Neural cell (in vitro differentiated cells): ENCODE measurements at regions not wholly inside any gene's neighbourhood (a gene's known extent, or its start where the extent isn't known, plus 50 kb on each side); places are given as distances from the start of the nearest gene placed in this dataset.

Experiments
- POLR2AphosphoS5 ChIP-seq: IDR thresholded peaks from 2 replicates; pipeline ENCODE4 v1.6.1; 2012
- RAD21 ChIP-seq: fragments of 450-650 bp; conservative IDR thresholded peaks from 2 replicates; pipeline ENCODE4 v1.6.1; 2014; ENCODE audit warnings: antibody characterized with exemption, mild to moderate bottlenecking, moderate library complexity
- TAF1 ChIP-seq: IDR thresholded peaks from 2 replicates; pipeline ENCODE4 v1.6.1; 2012; ENCODE audit warnings: low read depth
- TF ChIP-seq, protein P1 (sequence below): fragments of 450-650 bp; IDR thresholded peaks from 2 replicates; pipeline ENCODE4 v1.5.1; 2014; ENCODE audit warnings: antibody characterized with exemption, mild to moderate bottlenecking, moderate library complexity; ENCODE audit not compliant: poor library complexity, severe bottlenecking
- TF ChIP-seq, protein P2 (sequence below): IDR thresholded peaks from 2 replicates; pipeline ENCODE4 v1.6.1; 2012; ENCODE audit warnings: borderline replicate concordance

DNA sequence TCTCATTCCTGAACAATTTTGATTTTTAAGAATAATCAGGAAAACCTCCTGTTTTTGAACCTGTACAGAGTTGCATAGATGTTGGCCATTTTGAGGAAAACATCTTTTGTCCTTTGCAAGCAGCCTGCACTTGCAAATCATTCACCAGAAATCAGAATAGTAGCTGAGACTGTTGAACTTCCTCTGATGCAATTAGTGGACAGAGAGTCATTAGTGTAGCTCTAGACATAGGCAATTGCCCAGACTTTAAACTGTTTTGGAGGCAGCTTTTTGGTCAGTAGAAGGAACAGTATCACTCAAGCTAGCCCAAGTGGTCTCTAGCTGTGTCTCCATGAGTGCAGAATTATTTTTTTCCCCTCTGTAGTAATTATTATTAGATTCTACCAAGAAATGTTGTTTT, 326.1 kb downstream of the PIK3C3 start:
- TF ChIP-seq, protein P1, sequence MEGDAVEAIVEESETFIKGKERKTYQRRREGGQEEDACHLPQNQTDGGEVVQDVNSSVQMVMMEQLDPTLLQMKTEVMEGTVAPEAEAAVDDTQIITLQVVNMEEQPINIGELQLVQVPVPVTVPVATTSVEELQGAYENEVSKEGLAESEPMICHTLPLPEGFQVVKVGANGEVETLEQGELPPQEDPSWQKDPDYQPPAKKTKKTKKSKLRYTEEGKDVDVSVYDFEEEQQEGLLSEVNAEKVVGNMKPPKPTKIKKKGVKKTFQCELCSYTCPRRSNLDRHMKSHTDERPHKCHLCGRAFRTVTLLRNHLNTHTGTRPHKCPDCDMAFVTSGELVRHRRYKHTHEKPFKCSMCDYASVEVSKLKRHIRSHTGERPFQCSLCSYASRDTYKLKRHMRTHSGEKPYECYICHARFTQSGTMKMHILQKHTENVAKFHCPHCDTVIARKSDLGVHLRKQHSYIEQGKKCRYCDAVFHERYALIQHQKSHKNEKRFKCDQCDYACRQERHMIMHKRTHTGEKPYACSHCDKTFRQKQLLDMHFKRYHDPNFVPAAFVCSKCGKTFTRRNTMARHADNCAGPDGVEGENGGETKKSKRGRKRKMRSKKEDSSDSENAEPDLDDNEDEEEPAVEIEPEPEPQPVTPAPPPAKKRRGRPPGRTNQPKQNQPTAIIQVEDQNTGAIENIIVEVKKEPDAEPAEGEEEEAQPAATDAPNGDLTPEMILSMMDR: no peak
- TF ChIP-seq TAF1 (no peak), POLR2AphosphoS5 (no peak), RAD21 (no peak)
- TF ChIP-seq, protein P2, sequence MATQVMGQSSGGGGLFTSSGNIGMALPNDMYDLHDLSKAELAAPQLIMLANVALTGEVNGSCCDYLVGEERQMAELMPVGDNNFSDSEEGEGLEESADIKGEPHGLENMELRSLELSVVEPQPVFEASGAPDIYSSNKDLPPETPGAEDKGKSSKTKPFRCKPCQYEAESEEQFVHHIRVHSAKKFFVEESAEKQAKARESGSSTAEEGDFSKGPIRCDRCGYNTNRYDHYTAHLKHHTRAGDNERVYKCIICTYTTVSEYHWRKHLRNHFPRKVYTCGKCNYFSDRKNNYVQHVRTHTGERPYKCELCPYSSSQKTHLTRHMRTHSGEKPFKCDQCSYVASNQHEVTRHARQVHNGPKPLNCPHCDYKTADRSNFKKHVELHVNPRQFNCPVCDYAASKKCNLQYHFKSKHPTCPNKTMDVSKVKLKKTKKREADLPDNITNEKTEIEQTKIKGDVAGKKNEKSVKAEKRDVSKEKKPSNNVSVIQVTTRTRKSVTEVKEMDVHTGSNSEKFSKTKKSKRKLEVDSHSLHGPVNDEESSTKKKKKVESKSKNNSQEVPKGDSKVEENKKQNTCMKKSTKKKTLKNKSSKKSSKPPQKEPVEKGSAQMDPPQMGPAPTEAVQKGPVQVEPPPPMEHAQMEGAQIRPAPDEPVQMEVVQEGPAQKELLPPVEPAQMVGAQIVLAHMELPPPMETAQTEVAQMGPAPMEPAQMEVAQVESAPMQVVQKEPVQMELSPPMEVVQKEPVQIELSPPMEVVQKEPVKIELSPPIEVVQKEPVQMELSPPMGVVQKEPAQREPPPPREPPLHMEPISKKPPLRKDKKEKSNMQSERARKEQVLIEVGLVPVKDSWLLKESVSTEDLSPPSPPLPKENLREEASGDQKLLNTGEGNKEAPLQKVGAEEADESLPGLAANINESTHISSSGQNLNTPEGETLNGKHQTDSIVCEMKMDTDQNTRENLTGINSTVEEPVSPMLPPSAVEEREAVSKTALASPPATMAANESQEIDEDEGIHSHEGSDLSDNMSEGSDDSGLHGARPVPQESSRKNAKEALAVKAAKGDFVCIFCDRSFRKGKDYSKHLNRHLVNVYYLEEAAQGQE: no peak
